ENCODE measurements at regions not wholly inside any gene's neighbourhood (a gene's known extent, or its start where the extent isn't known, plus 50 kb on each side); places are given as distances from the start of the nearest gene placed in this dataset.

DNA sequence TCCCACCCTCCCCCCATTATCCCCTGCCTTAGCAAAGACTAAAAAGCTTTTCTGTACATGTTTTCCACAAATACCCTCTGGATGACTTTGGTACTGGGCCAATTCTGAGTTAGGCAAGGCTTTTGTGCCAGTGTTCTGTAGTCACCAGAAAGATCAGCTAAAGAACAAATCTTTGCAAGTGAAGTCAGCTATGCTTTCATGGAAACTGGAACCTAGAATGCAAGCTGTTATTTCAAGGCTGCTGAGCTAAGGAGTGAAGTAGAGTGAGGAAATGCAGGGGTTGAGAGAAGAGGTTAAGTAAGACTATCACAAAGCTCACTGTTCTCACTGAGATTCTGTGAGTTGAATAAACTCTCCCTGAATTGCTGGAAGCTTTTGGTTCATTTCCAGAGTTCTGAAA lies 107.8 kb upstream of the CNTN3 start:
- TF ChIP-seq, protein P1, sequence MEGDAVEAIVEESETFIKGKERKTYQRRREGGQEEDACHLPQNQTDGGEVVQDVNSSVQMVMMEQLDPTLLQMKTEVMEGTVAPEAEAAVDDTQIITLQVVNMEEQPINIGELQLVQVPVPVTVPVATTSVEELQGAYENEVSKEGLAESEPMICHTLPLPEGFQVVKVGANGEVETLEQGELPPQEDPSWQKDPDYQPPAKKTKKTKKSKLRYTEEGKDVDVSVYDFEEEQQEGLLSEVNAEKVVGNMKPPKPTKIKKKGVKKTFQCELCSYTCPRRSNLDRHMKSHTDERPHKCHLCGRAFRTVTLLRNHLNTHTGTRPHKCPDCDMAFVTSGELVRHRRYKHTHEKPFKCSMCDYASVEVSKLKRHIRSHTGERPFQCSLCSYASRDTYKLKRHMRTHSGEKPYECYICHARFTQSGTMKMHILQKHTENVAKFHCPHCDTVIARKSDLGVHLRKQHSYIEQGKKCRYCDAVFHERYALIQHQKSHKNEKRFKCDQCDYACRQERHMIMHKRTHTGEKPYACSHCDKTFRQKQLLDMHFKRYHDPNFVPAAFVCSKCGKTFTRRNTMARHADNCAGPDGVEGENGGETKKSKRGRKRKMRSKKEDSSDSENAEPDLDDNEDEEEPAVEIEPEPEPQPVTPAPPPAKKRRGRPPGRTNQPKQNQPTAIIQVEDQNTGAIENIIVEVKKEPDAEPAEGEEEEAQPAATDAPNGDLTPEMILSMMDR (conservative IDR thresholded peaks at IDR 0.05; ENCODE audit: control insufficient read depth, insufficient read depth, low read depth, low read length), result no peak
- no peak overlapping the region for H3K4me3 ChIP-seq (ENCODE audit: control insufficient read depth, low read depth, low read length)
- DNase-seq (ENCODE audit: low read depth), result no peak

DNA sequence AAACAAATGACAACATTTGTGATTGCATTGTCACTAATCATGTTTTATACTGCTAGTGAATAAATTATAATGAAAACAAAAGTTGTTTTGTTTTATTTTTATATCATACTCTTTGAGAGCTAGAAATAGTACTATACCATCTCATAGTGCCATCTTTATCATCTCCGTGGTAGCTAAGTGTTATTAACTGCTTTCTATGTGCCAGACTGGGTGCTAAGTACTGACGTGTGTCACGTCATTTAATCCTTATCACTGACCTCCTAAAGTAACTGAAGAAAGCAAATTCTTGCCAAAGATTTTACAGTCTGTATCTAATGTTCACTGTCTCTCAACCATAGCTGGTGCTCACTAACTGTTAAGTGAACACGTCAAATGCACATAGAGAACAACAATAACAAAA lies 99.5 kb upstream of the CNTN3 start:
- TF ChIP-seq, protein P1 (conservative IDR thresholded peaks at IDR 0.05; ENCODE audit: control insufficient read depth, insufficient read depth, low read depth, low read length), result no peak
- DNase-seq (ENCODE audit: low read depth), result no peak
- H3K4me3 ChIP-seq (ENCODE audit: control insufficient read depth, low read depth, low read length), result no peak overlapping the region

DNA sequence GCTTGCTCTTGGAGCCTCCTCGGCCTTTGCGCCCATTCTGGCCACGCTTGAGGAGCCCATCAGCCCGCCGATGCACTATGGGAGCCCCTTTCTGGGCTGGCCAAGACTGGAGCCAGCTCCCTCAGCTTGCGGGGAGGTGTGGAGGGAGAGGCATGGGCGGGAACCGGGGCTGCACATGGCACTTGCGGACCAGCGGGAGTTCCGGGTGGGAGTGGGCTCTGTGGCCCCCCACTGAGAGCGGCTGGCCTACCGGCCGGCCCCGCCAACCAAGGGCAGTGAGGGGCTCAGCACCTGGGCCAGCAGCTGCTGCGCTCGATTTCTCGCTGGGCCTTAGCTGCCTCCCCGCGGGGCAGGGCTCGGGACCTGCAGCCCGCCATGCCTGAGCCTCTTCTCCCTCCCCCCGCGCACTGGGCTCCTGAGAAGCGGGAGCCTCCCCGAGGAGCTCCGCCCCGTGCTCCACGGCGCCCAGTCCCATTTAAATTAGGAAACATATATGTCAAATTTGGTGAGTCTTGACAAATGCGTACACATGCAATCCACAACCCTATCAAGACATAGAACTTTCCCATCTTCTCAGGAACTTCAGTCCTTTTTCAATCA lies 97.6 kb upstream of the CNTN3 start:
- TF ChIP-seq, protein P1 (conservative IDR thresholded peaks at IDR 0.05; ENCODE audit: control insufficient read depth, insufficient read depth, low read depth, low read length), result no peak
- DNase-seq (ENCODE audit: low read depth), result no peak
- no peak overlapping the region for H3K4me3 ChIP-seq (ENCODE audit: control insufficient read depth, low read depth, low read length)

DNA sequence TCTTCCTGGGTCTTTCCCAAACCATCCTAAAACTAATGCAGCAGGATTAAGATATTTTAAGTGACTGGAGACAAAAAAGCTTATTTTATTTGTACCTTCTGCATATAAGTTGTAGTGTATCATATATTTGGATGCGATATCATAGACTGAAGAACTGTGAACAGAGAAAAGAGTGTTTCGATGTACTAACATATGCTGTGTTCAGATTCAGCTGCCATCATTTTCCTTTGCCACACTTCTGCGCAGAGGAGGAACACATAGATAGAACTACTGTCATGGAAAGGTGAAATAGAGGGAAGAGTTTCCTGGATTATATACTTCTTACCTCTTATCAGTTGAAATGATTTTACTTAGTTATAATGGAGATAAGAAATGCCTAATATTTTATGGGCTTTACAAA lies 95.5 kb upstream of the CNTN3 start:
- no peak for DNase-seq (ENCODE audit: low read depth)
- TF ChIP-seq, protein P1 (conservative IDR thresholded peaks at IDR 0.05; ENCODE audit: control insufficient read depth, insufficient read depth, low read depth, low read length), result no peak
- no peak overlapping the region for H3K4me3 ChIP-seq (ENCODE audit: control insufficient read depth, low read depth, low read length)

DNA sequence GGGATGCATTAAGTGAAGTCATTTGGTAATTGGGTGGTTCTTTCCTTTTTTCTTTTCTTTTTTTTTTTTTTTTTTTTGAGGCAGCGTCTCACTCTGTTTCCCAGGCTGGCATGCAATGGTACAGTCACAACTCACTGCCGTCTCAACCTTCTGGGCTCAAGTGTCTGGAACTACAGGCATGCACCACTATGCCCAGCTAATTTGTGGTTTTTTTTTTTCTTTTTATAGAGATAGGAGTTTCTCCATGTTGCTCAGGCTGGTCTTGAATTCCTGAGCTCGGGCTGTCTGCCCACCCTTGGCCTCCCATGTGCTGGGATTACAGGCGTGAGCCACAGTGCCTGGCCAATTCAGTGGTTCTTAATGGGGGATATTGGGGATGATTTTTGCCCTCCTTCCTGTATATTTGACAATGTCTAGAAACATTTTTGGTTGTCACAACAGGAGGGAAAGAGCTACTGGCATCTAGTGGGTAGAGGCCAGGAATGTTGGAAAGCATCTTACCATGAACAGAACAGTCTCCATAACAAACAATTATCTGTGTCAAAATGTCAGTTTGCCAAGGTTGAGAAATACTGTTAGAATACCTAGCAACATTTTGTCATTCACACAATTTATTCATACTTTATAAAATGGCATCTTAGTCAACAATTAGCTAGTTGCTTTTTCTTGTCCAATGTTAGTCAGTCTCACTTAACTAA lies 79.4 kb upstream of the CNTN3 start:
- TF ChIP-seq, protein P1 (conservative IDR thresholded peaks at IDR 0.05; ENCODE audit: control insufficient read depth, insufficient read depth, low read depth, low read length), result no peak
- no peak for DNase-seq (ENCODE audit: low read depth)

DNA sequence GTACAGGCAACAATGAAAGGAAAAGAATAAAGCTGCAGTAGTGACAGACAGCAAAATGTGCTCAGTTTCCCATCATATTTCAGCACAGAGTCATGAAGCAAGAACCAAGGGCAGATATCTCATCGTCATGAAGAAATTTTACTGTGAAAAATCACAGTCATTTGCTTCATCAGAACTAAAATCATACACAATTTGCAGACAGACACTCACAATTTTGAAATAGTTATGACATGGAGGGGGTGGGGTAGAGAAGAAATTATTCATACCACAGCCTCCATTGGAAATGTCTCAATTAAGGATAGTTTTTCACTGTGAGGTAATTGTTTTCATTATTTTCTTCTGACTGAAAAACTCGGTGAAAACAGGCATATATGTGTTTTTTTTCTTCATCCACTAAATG lies 78.8 kb upstream of the CNTN3 start:
- no peak overlapping the region for H3K4me3 ChIP-seq (ENCODE audit: control insufficient read depth, low read depth, low read length)
- no peak for DNase-seq (ENCODE audit: low read depth)
- TF ChIP-seq, protein P1 (conservative IDR thresholded peaks at IDR 0.05; ENCODE audit: control insufficient read depth, insufficient read depth, low read depth, low read length), result no peak

More for the DNA sequence above, 79.4 kb upstream of the CNTN3 start:
- H3K4me3 ChIP-seq (ENCODE audit: control insufficient read depth, low read depth, low read length), result no peak overlapping the region

All from fibroblast of mammary gland (primary cell).